ENCODE measurements at regions not wholly inside any gene's neighbourhood (a gene's known extent, or its start where the extent isn't known, plus 50 kb on each side); places are given as distances from the start of the nearest gene placed in this dataset.

DNA sequence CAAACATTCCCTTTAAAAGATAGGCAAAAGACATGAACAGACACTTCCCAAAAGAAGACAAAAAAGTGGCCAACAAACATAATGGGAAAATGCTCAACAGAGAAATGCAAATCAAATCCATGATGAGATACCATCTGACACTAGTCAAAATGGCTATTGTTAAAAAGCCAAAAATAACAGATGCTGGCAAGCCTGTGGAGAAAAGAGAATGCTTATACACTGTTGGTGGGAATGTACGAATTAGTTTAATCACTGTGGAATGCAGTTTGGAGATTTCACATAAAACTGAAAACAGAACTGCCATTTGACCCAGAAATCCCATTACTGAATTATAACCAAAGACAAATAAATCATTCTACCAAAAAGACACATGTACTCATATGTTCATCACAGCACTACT is 58.3 kb upstream of the WDR41 start:
- H3K36me3 ChIP-seq (ENCODE audit: control insufficient read depth in 2 of 3, insufficient read depth in 3 of 3, low read length in 3 of 3): no peaks in the 10 kb centered on the region
- no peaks in the 10 kb centered on the region for H3K27me3 ChIP-seq (ENCODE audit: control insufficient read depth, insufficient read depth, low read length)
- no peak overlapping the region for H3K27ac ChIP-seq (ENCODE audit: low read depth in 2 of 2, low read length in 2 of 2)
- no peaks in the 10 kb centered on the region for H3K4me1 ChIP-seq (ENCODE audit: control insufficient read depth in 2 of 3, insufficient read depth in 2 of 3, low read depth in 1 of 3, low read length in 3 of 3)
- no peak for FAIRE-seq
- H3K9ac ChIP-seq (ENCODE audit: low read length in 3 of 3): no peak overlapping the region
- DNase-seq: no peak
- intact Hi-C loops (cut with DNase I): no loop called here
- no peak overlapping the region for H3K4me3 ChIP-seq (ENCODE audit: low read length in 3 of 3)
- no peaks in the 10 kb centered on the region for H3K9me3 ChIP-seq (ENCODE audit: control insufficient read depth in 2 of 3, insufficient read depth in 1 of 3, low read length in 3 of 3)
- TF ChIP-seq, protein P1, sequence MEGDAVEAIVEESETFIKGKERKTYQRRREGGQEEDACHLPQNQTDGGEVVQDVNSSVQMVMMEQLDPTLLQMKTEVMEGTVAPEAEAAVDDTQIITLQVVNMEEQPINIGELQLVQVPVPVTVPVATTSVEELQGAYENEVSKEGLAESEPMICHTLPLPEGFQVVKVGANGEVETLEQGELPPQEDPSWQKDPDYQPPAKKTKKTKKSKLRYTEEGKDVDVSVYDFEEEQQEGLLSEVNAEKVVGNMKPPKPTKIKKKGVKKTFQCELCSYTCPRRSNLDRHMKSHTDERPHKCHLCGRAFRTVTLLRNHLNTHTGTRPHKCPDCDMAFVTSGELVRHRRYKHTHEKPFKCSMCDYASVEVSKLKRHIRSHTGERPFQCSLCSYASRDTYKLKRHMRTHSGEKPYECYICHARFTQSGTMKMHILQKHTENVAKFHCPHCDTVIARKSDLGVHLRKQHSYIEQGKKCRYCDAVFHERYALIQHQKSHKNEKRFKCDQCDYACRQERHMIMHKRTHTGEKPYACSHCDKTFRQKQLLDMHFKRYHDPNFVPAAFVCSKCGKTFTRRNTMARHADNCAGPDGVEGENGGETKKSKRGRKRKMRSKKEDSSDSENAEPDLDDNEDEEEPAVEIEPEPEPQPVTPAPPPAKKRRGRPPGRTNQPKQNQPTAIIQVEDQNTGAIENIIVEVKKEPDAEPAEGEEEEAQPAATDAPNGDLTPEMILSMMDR (IDR thresholded peaks at IDR 0.05; ENCODE audit: borderline replicate concordance, extremely low read depth, insufficient read depth): no peak

DNA sequence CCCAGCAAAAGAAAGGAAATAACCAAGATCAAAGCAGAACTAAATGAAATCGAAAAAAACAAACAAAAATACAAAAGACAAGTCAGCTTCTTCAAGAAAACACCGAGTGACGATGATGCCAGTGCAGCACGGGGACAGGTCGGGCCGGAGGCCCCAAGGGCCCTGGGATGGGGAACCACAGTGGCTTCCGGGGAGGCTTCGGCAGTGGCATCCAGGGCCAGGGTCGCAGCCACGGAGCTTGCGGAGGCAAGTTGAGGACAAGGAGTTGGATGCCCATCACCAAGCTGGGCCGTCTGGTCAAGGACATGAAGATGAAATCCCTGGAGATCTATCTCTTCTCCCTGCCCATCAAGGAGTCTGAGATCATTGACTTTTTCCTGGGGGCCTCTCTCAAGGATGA is 53.2 kb upstream of the WDR41 start:
- H3K36me3 ChIP-seq (ENCODE audit: control insufficient read depth in 2 of 3, insufficient read depth in 3 of 3, low read length in 3 of 3): no peaks in the 10 kb centered on the region
- no peaks in the 10 kb centered on the region for H3K4me1 ChIP-seq (ENCODE audit: control insufficient read depth in 2 of 3, insufficient read depth in 2 of 3, low read depth in 1 of 3, low read length in 3 of 3)
- H3K27ac ChIP-seq (ENCODE audit: low read depth in 2 of 2, low read length in 2 of 2): no peak overlapping the region
- TF ChIP-seq, protein P1 (IDR thresholded peaks at IDR 0.05; ENCODE audit: borderline replicate concordance, extremely low read depth, insufficient read depth): no peak
- intact Hi-C loops (cut with DNase I): no loop called here
- no peak overlapping the region for H3K9ac ChIP-seq (ENCODE audit: low read length in 3 of 3)
- DNase-seq: peak in 1 of 5 donors; percentile 49
- H3K4me3 ChIP-seq (ENCODE audit: low read length in 3 of 3): no peak overlapping the region
- H3K27me3 ChIP-seq (ENCODE audit: control insufficient read depth, insufficient read depth, low read length): no peaks in the 10 kb centered on the region
- no peak for FAIRE-seq
- no peaks in the 10 kb centered on the region for H3K9me3 ChIP-seq (ENCODE audit: control insufficient read depth in 2 of 3, insufficient read depth in 1 of 3, low read length in 3 of 3)
